ENCODE measurements at regions not wholly inside any gene's neighbourhood (a gene's known extent, or its start where the extent isn't known, plus 50 kb on each side); places are given as distances from the start of the nearest gene placed in this dataset.

- Mint-ChIP-seq H3K36me3 (ENCODE audit: low read depth) (no peaks in the 10 kb centered on the region), H3K27ac (no peak overlapping the region), H3K4me3 (no peak overlapping the region), H3K9me3 (no peaks in the 10 kb centered on the region), H3K4me1 (ENCODE audit: low read depth) (no peaks in the 10 kb centered on the region), H3K27me3 (no peaks in the 10 kb centered on the region)
- no peak for DNase-seq
These were observed 233.6 kb upstream of the HS6ST1 start for GRCh38 chr2:128552141-128552805.

GRCh38 chr2:128552806-128553551, 234.3 kb upstream of the HS6ST1 start:
- H3K4me3 Mint-ChIP-seq: no peak overlapping the region
- no peaks in the 10 kb centered on the region for H3K9me3 Mint-ChIP-seq
- no peak overlapping the region for H3K27ac Mint-ChIP-seq
- no peaks in the 10 kb centered on the region for H3K36me3 Mint-ChIP-seq (ENCODE audit: low read depth)
- H3K4me1 Mint-ChIP-seq (ENCODE audit: low read depth): no peaks in the 10 kb centered on the region
- no peaks in the 10 kb centered on the region for H3K27me3 Mint-ChIP-seq
- no peak for DNase-seq

GRCh38 chr2:128554151-128554769, 235.6 kb upstream of the HS6ST1 start:
- no peaks in the 10 kb centered on the region for H3K4me1 Mint-ChIP-seq (ENCODE audit: low read depth)
- DNase-seq: no peak
- H3K27me3 Mint-ChIP-seq: no peaks in the 10 kb centered on the region
- no peak overlapping the region for H3K4me3 Mint-ChIP-seq
- no peak overlapping the region for H3K27ac Mint-ChIP-seq
- no peaks in the 10 kb centered on the region for H3K9me3 Mint-ChIP-seq
- H3K36me3 Mint-ChIP-seq (ENCODE audit: low read depth): no peaks in the 10 kb centered on the region

- H3K27me3 Mint-ChIP-seq: no peaks in the 10 kb centered on the region
- no peak for DNase-seq
- H3K9me3 Mint-ChIP-seq: no peaks in the 10 kb centered on the region
- H3K27ac Mint-ChIP-seq: no peak overlapping the region
- H3K4me1 Mint-ChIP-seq (ENCODE audit: low read depth): no peaks in the 10 kb centered on the region
- H3K4me3 Mint-ChIP-seq: no peak overlapping the region
- H3K36me3 Mint-ChIP-seq (ENCODE audit: low read depth): no peaks in the 10 kb centered on the region
These were observed 236.8 kb upstream of the HS6ST1 start for GRCh38 chr2:128555433-128555832.

- Mint-ChIP-seq H3K36me3 (ENCODE audit: low read depth) (no peaks in the 10 kb centered on the region), H3K9me3 (no peaks in the 10 kb centered on the region), H3K4me1 (ENCODE audit: low read depth) (no peaks in the 10 kb centered on the region), H3K27me3 (no peaks in the 10 kb centered on the region), H3K27ac (no peak overlapping the region), H3K4me3 (no peak overlapping the region)
- DNase-seq: no peak
These were observed 237.4 kb upstream of the HS6ST1 start for GRCh38 chr2:128556089-128556488.

- no peaks in the 10 kb centered on the region for H3K4me1 Mint-ChIP-seq (ENCODE audit: low read depth)
- no peak overlapping the region for H3K4me3 Mint-ChIP-seq
- H3K36me3 Mint-ChIP-seq (ENCODE audit: low read depth): no peaks in the 10 kb centered on the region
- H3K27me3 Mint-ChIP-seq: no peaks in the 10 kb centered on the region
- H3K9me3 Mint-ChIP-seq: no peaks in the 10 kb centered on the region
- no peak overlapping the region for H3K27ac Mint-ChIP-seq
- no peak for DNase-seq
These were observed 238.0 kb upstream of the HS6ST1 start for GRCh38 chr2:128556633-128557032.

GRCh38 chr2:128557069-128557468, 238.4 kb upstream of the HS6ST1 start:
- no peaks in the 10 kb centered on the region for H3K9me3 Mint-ChIP-seq

GRCh38 chr2:128557831-128558241, 239.2 kb upstream of the HS6ST1 start:
- Mint-ChIP-seq H3K4me1 (ENCODE audit: low read depth) (no peaks in the 10 kb centered on the region), H3K27me3 (no peaks in the 10 kb centered on the region), H3K4me3 (no peak overlapping the region), H3K36me3 (ENCODE audit: low read depth) (no peaks in the 10 kb centered on the region), H3K27ac (no peak overlapping the region), H3K9me3 (no peaks in the 10 kb centered on the region)
- DNase-seq: no peak

More at GRCh38 chr2:128557069-128557468, 238.4 kb upstream of the HS6ST1 start:
- Mint-ChIP-seq H3K4me3 (no peak overlapping the region), H3K27me3 (no peaks in the 10 kb centered on the region), H3K4me1 (ENCODE audit: low read depth) (no peaks in the 10 kb centered on the region), H3K27ac (no peak overlapping the region), H3K36me3 (ENCODE audit: low read depth) (no peaks in the 10 kb centered on the region)
- no peak for DNase-seq

GRCh38 chr2:128558441-128558840, 239.8 kb upstream of the HS6ST1 start:
- no peak for DNase-seq
- Mint-ChIP-seq H3K4me3 (no peak overlapping the region), H3K4me1 (ENCODE audit: low read depth) (no peaks in the 10 kb centered on the region), H3K9me3 (no peaks in the 10 kb centered on the region), H3K27ac (no peak overlapping the region), H3K27me3 (no peaks in the 10 kb centered on the region), H3K36me3 (ENCODE audit: low read depth) (no peaks in the 10 kb centered on the region)

- Mint-ChIP-seq H3K4me1 (ENCODE audit: low read depth) (no peaks in the 10 kb centered on the region), H3K27me3 (no peaks in the 10 kb centered on the region), H3K4me3 (no peak overlapping the region), H3K27ac (no peak overlapping the region), H3K36me3 (ENCODE audit: low read depth) (no peaks in the 10 kb centered on the region), H3K9me3 (no peaks in the 10 kb centered on the region)
- no peak for DNase-seq
These were observed 240.3 kb upstream of the HS6ST1 start for GRCh38 chr2:128558895-128559532.

- Mint-ChIP-seq H3K4me3 (no peak overlapping the region), H3K27me3 (no peaks in the 10 kb centered on the region), H3K4me1 (ENCODE audit: low read depth) (no peaks in the 10 kb centered on the region), H3K36me3 (ENCODE audit: low read depth) (no peaks in the 10 kb centered on the region), H3K9me3 (no peaks in the 10 kb centered on the region), H3K27ac (no peak overlapping the region)
- no peak for DNase-seq
These were observed 241.2 kb upstream of the HS6ST1 start for GRCh38 chr2:128559533-128560515.

- no peaks in the 10 kb centered on the region for H3K9me3 Mint-ChIP-seq
- H3K4me3 Mint-ChIP-seq: no peak overlapping the region
- DNase-seq: no peak
- no peaks in the 10 kb centered on the region for H3K36me3 Mint-ChIP-seq (ENCODE audit: low read depth)
- H3K27ac Mint-ChIP-seq: no peak overlapping the region
- no peaks in the 10 kb centered on the region for H3K4me1 Mint-ChIP-seq (ENCODE audit: low read depth)
- H3K27me3 Mint-ChIP-seq: no peaks in the 10 kb centered on the region
These were observed 242.1 kb upstream of the HS6ST1 start for GRCh38 chr2:128560718-128561117.

GRCh38 chr2:128562471-128563347, 244.0 kb upstream of the HS6ST1 start:
- Mint-ChIP-seq H3K4me3 (no peak overlapping the region), H3K9me3 (no peaks in the 10 kb centered on the region), H3K4me1 (ENCODE audit: low read depth) (no peaks in the 10 kb centered on the region), H3K27ac (no peak overlapping the region), H3K36me3 (ENCODE audit: low read depth) (no peaks in the 10 kb centered on the region), H3K27me3 (no peaks in the 10 kb centered on the region)
- DNase-seq: no peak
